CD4-positive, alpha-beta T cell treated with Interleukin-1 beta for 1 hour (primary cell): ENCODE measurements at regions not wholly inside any gene's neighbourhood (a gene's known extent, or its start where the extent isn't known, plus 50 kb on each side); places are given as distances from the start of the nearest gene placed in this dataset.

Source experiments
- DNase-seq, 2 donors: peaks; one replicate each; pipeline ENCODE4 v3.0.0-alpha.2; 2020 to 2022

- no peak for DNase-seq
Observed at GRCh38 chr6:87798393-87799278, 96.6 kb upstream of the AKIRIN2 start.

DNA sequence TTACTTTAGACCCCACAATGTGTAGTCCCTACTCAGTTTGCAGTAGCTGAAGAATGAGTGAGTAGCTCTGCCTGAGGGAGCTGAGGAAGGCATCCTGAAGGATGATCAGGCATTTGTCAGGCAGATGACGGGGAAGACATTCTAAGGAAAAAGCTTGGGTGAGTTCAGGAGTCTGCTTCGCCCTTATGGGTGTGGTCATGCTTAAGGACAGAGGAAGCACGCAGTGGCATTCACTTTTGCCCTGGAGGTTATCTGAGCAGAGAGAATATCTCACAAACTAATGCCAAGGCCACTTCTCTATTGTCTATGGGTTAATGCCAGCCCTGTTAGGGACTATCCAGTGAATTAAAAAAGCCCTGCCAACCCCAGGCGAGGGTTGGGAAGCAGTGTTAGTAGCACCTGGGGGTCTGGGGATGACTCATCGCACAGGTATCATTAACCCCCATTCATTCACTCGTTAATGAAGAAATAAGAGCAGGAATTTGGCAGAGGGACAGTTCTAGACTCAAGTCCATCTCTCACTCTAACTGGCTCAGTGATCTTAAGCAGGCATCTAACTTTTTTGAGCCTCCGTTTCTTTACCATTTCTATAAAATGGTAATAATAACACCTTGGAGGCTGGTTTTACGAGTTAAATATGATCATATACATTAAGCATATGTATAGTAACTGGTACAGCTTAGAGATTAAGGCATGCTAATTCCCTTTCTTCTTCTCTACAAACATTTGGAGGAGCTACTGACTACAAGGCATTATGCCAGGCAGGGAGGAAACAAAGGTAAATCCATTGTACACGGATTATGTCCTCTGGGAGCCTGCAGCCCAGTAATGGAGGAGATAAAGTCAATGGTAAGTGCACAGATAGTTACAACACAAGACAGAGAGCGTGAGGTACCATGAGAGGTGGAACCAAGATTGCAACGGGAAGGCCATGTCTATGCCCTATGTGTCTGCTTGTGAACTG is 93.2 kb upstream of the AKIRIN2 start:
- no peak for DNase-seq

- DNase-seq: no peak
Observed at GRCh38 chr6:87793315-87793714, 91.3 kb upstream of the AKIRIN2 start.

DNA sequence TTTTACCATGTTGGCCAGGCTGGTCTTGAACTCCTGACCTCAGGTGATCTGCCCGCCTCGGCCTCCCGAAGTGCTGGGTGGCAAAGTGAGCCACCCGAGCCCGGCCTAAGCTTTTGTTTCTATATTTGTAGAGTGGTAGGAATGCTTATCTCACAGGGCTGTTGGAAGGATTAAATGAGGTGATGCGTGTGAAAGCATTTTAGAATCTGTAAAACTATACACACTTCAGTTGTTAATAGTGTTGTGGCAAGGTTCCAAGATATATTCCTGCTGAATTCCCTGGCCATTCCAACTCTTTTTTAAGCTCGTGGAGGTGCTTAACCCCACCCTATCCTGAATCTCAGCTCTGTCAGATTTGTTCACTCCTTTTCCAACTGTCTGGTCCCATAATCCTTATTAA is 89.9 kb upstream of the AKIRIN2 start:
- DNase-seq: no peak

GRCh38 chr6:87791485-87791884 is 89.5 kb upstream of the AKIRIN2 start:
- no peak for DNase-seq

- no peak for DNase-seq
Observed at GRCh38 chr6:87791029-87791428, 89.0 kb upstream of the AKIRIN2 start.

DNA sequence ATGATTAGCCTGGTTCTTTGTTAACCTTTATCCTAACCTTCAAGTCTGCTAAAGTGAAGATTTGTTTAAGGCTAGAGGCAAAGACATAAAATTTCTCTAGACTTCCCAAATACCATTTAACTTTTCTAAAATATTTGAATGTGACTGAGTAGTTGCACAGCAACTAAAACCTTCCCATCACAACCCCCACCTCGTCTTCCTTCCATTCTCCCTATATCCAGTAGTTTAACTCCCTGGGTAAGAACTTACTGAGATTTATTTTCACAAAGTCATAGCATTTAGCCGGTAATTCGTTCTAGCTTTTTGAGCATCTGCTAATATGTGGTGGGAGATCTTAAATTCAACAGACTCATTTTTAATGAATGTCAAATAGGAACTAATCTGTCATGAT is 87.9 kb upstream of the AKIRIN2 start:
- no peak for DNase-seq

GRCh38 chr6:87789198-87789899 is 87.3 kb upstream of the AKIRIN2 start:
- peak in 1 of 2 donors; percentile 59 for DNase-seq

GRCh38 chr6:87788141-87788540 is 86.1 kb upstream of the AKIRIN2 start:
- DNase-seq: no peak

- no peak for DNase-seq
Observed at GRCh38 chr6:87785229-87785862, 83.3 kb upstream of the AKIRIN2 start.

DNA sequence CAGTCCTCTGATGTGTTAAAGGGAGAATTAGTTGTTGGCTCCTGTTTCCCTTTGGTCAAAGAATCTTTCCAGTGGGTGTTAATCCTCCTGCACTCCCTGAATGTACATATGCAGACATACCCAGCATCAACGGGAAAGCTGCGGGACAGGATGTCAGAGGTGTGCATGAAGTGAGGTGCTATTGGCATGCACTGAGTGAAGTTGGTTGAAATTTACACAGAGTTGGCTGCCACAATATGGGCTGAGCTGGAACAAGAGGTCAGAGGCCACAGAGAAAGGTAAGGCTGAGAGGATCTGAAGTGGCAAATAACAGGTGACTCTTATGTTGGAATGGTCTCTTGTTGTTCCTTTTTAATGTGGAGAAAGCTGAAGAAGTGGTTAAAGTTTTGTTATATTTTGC is 82.7 kb upstream of the AKIRIN2 start:
- DNase-seq: no peak

DNA sequence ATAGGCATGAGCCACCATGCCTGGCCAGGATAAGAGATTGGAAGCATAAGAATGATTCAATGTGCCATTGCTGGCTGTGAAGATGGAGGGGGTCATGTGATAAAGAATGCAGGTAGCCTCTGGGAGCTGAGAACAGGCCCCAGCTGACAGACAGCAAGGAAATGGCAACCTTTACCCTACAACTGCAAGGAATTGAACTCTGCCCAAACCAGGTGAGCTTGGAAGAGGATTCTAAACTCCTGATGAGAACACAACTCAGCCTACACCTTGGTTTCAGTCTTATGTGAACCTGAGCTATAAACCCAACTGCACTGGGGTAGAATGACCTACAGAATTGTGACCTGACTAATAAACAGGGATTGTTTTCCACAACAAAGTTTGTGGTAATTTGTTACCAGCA is 82.0 kb upstream of the AKIRIN2 start:
- DNase-seq: no peak

GRCh38 chr6:87779542-87779941 is 77.5 kb upstream of the AKIRIN2 start:
- DNase-seq: no peak

GRCh38 chr6:87772597-87773530 is 70.8 kb upstream of the AKIRIN2 start:
- DNase-seq: no peak

DNA sequence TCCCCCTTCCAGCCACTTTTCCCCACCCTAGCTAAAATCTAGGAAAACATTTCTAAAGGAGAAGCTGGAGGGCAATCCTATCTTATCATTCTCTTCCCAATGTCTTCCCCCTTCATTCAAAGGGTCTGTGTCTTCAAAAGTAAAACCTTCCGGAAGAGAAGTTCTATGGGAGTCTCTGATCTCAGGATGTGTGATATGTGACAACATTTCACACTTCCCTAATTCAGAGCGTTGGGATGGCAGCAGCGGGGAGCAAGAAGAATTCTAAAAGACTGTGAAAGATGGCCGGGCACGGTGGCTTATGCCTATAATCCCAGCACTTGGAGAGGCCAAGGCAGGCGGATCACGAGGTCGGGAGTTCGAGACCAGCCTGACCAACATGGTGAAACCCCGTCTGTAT is 65.4 kb upstream of the AKIRIN2 start:
- no peak for DNase-seq

GRCh38 chr6:87766211-87766610 is 64.2 kb upstream of the AKIRIN2 start:
- DNase-seq: no peak

GRCh38 chr6:87763901-87764300 is 61.9 kb upstream of the AKIRIN2 start:
- DNase-seq: no peak

DNA sequence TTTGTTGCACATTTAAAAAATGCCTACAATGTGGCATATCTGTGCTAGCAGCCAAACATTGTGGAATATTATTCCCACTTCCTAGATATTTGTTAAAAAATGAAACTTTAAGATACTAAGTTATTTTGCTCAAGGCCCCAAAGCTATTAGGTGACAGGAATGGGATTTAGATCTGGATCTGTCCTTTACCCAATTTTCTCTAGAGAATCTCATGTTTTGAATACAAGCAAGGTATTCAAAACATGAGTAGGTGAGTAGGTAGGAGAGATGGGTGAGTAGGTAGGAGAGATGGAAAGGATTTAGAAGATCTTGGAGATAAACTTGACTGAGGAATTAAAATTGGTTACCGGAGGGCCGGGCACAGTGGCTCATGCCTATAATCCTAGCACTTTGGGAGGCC is 61.2 kb upstream of the AKIRIN2 start:
- no peak for DNase-seq

GRCh38 chr6:87762116-87762515 is 60.1 kb upstream of the AKIRIN2 start:
- DNase-seq: no peak

GRCh38 chr6:87757792-87758191 is 55.8 kb upstream of the AKIRIN2 start:
- DNase-seq: no peak

GRCh38 chr6:87756858-87757257 is 54.8 kb upstream of the AKIRIN2 start:
- peak; percentile 34 to 81 for DNase-seq
